Lower leg skin (tissue), 3 donors: ENCODE measurements at regions not wholly inside any gene's neighbourhood (a gene's known extent, or its start where the extent isn't known, plus 50 kb on each side); places are given as distances from the start of the nearest gene placed in this dataset.

Source experiments
- CTCF ChIP-seq, 3 donors: fragments of 450-650 bp; IDR thresholded peaks; one replicate each; pipeline ENCODE4 v1.5.1; 2016; ENCODE audit warnings: antibody characterized with exemption in 3 of 3, mild to moderate bottlenecking in 3 of 3, moderate library complexity in 2 of 3
- POLR2A ChIP-seq, 2 donors: fragments of 450-650 bp; IDR thresholded peaks; one replicate each; pipeline ENCODE4 v1.6.1; 2016 to 2017; ENCODE audit warnings: antibody characterized with exemption in 2 of 2, mild to moderate bottlenecking in 1 of 2, moderate library complexity in 1 of 2

DNA sequence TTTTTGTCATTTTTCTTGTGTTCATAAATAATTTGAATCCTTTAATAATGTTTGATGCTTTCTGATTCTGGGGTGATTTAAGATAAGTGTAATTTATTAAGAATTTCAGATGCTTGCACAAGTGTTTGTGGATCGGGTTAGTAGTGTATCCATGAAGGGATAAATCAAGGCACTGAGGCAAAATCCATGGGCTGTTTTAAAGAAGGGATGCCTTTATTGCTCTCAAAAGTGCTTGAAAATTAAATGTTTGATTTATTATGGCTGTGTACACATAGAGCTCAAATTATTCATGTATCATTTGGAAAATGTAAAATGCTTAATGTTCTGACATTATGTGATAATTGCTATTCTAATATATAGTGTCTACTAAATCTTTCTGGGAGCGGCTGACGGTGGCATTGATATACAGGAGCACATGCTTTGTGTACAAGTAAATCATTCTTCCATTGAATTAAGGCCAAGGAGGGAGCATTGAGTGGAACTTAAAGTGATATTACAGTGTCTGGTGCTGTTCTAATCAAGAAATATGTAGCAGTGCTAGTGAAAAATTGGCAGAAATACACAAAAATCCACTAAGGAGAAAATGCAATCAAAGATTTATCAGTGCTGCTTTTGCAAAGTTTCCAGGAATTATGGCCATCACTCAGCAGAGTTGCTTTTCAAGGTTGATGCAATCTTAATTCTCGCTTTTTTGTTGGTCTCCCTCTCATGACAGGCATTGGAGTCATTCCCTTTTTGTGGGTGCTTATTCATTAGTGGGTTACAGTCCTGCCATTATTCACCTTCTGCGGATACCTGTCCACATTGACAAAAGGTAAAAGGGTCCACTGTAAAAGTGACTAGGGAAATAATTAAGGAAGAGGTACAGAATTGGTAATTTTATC, 181.6 kb downstream of the MFSD1 start:
- TF ChIP-seq POLR2A (IDR thresholded peaks at IDR 0.05) = no peak
- TF ChIP-seq CTCF (IDR thresholded peaks at IDR 0.05) = no peak
